NCI-H446 treated with DMSO at 0.1 percent for 48 hours (cell line): ENCODE measurements at regions not wholly inside any gene's neighbourhood (a gene's known extent, or its start where the extent isn't known, plus 50 kb on each side); places are given as distances from the start of the nearest gene placed in this dataset.

Experiments
- DNase-seq: peaks from one replicate; lab custom pipeline; 2025; lab: John Stamatoyannopoulos, UW

DNA sequence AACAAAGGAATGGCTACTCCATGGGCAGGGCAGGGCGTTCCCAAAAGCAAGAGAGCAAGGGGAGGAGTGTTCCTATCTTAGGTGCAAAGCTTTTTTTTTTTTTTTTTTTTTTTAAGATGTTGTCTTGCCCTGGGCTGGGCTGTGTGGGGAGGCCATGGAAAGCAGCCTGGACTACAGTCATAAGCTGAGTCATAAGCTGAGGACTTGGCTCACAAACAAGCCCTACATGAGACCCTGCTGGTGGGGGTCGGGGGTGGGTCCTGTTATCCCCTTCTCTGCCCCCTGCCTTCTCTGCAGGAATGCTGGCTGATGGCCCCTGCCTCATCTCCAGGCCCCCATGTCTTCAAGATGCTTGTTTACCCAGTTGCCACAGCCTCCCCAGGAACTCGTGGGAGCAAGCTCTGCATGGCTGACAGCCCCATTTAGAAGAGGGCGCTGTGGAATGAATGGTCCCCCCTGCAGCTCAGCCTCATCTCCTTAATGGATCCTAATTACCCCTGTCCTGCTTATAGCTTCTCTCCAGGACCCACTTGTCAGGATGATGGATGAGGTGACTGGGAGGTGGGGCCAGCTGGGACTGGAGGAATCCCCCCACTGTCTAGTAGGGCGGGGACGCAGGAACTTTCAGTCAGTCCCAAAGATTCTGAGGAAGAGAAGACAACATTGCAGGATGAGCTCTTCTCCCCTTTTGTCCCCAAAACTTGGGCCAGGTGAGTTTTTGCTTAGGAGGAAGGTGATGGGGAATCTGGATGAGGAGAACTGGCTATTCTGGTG, 340.8 kb upstream of the PODXL start:
- peak; percentile 32 for DNase-seq

DNA sequence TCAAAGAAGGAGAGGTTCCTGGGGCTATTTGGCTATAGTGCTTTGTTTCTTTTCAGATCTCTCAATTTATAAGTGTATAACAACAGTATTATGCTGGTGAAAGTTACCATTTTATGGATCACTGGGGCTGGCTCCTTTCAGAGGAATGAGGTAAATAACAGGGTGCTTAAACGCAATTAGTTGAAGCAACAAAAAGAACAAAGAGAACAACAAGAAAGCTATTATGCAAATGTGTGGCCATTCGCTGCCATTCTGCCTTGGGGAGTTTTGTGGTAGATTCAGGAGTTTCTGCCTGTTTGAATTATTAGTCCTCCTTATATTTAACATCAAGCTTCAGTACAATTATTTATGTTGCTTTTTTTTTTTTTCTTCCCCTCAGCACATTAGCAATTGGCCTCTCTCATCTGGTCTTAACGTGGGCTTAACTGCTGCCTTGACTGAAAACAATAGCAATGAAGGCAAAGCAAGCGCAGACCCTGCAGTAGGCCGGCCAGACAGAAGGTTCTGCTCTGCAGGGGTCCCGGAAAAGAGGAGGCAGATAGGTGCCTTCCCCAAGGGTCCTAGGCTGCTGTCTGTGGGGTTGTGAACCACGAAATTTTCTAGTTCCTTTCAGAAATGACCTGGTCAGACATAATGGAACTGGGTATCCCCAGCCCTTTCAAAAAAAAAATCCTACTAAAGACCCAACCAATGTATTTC, 339.9 kb upstream of the PODXL start:
- no peak for DNase-seq

DNA sequence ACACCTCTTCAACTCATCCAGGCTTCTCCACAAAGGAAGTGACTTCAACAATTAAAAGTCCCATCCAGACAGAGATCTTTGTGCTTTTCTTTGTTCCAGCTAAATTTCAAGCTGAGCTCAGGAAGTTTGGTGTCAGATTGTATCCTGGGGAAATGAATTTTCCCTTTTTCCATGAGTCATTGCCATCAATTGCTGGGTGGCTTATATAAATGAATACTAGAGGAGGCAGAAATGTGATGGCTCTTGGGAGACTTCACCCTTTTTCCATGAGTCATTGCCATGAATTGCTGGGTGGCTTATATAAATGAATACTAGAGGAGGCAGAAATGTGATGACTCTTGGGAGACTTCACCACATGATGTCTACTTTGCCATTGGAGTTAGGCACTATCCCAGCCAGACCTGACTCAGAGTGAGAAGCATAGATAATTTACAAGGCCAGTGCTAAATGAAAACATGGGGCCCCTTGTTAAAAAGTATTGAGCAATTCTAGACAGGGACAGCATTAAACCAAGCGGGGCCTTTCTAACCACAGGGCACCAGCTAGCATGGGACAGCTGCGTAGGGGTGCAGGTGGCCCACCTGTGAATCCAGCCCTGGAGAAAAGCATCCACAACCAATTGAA, 339.2 kb upstream of the PODXL start:
- DNase-seq: no peak

DNA sequence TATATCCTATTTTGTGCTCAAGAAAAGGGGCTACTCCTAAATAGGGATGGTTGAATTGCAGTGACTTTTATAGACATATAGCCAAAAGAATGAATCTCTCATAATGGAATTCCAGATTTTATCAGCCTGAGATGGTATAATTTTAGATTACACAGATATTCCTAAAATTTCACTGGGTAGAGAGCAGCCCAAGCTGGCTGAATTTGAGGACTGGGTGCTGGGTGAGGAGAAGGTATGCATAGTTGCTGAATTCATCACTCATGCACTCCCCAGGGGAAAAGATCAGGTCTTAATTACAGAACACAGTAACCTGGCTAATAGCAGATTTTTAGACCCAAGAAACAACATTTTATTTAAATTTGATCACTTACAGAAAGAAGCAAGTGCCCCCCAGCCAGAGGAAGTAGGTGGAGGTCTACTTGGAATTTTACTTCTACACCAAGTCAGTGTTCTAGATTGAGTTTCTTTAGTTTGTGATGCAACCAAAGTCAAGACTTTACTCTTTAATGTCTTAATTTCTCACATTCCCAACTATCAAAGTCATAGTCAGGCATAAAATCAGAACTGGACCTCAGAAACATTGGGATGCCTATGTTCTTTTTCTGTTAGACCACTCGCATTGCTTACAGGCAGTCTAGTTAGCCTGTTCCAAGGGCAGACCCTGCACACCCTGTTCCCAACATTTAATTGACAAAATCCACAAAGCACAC, 337.4 kb upstream of the PODXL start:
- no peak for DNase-seq

DNA sequence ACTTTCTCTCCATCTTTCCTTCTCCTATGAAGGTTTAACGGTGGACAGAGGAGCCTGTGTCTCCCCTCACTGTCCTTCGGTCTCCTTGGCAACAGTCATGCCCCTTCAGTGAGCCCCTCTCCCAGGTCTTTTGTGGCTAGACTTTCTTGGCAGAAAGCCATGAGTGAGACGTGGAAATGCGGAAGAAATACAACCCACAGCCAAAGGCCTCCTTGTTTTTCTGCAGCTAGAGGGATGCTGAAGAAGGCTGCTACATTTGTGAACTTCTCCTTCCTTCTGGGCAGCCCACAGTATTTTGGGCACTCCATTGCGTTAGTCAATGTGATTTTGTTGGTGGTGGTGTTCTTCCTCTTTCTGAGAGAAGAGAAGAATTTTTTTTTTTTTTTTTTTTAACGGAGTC, 333.7 kb upstream of the PODXL start:
- DNase-seq: no peak

DNA sequence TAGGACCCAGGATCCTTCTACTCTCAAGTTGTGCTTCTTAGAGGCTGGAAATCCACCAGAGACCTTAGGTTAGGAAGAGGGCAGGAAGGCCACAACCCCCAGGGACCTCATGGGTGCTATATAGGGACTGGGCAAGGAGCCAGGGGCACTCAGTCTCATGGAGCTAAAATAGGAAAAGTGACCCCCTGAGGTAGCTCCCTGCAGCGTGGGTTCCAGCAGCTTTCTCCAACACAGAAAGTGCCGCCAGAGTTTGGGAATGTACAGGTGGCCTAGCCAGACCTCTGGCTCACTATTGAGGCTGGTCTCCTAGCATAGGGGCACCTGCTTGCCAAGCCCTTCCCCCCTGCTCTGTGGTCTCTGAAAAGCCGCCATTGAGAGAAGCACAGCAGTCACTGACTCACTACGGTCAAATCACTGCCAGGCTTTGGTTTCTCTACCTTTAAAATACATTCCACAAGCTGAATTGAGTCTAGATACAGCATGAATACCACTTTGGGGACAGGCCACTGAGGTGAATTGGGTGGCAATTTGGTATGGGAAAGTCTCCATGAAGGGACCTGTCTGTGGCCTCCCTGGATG, 333.2 kb upstream of the PODXL start:
- DNase-seq: no peak

DNA sequence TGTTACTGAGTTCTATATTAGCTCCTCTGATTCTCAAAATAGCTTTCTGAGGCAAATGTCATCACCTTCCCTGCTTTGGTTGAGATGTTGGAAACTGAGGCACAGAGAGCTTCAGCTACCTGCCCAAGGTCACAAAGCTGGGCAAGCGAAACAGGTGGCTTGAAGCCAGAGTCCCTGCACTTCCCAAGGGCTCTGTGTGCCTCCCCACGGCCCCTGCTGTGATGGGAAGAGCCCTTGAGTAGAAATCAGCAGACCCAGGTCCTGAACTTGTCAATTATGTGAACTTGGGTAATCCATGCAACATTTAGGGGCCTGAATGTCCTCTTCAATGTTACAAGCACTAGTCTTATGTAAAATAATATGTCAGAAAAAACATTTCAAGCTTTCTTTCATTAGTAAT, 327.3 kb upstream of the PODXL start:
- DNase-seq: no peak

DNA sequence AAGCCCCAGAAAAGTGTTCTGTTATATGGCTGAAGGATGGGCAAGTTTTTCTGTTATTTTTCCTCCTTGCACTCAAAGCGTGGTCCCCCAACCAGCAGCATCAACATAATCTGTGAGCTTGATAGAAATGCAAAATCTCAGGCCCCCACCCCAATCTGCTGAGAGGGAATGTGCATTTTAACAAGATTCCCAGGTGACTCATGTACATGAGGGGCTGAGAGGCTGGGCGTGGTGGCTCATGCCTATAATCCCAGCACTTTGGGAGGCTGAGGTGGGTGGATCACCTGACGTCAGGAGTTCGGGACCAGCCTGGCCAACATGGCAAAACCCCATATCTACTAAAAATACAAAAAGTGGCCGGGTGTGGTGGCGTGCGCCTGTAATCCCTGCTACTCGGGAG, 326.8 kb upstream of the PODXL start:
- DNase-seq: no peak

DNA sequence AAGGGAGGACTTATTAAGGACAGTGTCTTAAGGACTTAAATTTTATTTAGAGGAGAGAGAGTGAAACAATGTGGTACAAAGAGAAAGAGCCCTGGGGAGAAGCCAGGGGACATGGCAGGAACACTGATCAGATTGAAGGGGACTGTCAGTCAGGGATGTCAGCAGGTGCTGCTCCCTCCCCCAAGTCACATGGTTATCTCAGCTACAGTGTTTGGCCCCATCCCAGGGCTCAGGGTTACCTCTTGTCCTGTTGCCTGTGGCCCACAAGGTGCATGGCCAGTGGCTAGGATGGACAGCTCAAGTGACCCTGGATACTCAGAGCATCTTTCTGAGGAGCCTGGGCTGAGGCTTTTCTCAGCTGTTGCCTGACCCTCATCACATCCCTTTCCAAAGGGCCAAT, 325.9 kb upstream of the PODXL start:
- DNase-seq: no peak

DNA sequence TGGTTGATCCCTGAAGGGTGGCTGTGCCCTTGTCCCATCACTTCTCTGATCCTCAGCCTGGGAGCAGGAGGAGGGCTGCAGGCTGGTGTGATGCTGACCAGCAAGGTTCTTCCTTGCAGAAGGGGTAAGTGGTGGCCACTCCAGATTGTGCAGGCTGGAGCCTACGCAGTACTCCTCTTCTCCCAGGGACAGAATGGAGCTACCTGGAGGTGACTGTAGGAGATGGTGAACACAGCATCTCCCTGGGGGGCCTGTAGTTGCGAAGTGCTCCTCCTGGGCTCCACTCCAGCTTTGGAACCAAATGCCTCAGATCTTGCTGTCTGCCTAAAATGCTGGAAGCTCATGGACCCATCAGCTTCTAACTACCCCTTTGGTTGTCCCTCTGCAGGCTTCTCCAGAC, 323.6 kb upstream of the PODXL start:
- no peak for DNase-seq

DNA sequence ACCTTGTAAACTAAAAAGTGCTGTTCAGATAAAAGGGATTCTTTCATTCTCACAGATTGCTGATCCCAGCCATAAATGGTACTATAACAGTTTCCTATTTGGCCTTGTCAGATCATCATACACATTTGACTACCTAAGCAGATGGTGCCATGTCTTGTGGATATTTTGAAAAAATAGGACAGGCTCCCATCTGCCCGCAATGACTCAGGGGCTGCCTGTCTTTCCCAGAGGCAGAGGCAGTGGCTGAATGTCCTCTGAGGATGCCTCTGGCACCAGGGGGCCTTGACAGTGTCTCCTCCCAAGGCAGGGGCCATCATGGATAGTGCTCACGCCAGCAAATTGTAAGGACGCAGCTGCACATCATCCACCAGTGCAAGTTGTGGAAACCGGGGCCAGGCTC, 323.0 kb upstream of the PODXL start:
- no peak for DNase-seq

DNA sequence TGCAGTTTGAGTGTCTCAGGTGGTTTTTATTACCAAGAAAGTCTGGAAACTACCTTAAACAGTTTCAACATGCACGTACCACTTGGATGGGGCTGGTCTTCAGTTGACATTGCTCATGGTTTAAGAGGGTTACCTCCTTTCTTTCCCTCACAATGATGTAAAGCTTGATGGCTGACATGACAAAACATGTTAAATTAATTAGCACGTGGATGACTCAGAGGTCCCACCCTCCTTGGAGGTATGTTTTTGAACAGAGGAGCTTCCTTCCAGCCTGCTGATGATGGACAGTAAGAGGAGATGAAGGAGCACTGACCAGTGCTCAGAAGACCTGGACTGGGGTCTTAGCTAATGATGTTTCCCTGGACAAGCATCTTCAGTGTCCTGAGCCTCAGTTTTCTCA, 322.3 kb upstream of the PODXL start:
- no peak for DNase-seq

DNA sequence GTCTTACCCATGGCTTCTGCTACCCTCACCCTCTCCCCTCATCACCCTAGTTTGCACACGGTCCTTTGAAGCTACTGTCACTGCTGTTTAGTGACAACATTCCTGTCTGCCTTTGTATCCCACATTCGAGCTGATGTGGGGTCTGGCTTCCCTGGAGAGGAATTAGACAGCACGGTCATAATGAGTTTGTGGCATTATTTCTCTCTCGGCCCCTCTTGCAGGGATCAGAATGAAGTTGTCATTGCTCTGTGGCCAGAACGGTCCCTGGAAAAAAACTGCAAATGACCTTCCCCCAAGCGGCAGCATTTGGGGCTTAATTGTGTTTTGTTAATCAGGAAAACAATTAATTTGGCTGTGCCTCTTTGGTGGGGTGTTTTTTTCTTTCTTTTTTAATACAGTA, 317.2 kb upstream of the PODXL start:
- DNase-seq: no peak

DNA sequence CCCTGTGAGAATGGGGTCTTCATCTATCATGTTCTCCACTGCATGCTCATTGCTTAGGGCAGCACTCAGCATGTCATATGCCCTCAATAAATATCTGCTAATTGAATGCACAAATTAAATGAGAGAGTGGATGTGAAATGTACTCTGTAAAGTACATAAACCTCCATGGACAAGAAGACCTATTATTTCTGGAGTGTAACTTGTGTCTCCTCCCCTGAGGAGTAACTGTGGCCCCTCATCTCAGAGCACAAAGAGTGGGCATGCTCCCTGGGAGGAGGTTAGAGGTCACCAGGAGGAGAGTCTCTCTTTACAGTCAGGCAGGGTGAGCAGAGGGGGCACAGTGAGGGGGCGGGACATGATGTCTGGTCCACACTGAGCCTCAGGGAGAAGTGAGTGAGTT, 313.6 kb upstream of the PODXL start:
- no peak for DNase-seq

DNA sequence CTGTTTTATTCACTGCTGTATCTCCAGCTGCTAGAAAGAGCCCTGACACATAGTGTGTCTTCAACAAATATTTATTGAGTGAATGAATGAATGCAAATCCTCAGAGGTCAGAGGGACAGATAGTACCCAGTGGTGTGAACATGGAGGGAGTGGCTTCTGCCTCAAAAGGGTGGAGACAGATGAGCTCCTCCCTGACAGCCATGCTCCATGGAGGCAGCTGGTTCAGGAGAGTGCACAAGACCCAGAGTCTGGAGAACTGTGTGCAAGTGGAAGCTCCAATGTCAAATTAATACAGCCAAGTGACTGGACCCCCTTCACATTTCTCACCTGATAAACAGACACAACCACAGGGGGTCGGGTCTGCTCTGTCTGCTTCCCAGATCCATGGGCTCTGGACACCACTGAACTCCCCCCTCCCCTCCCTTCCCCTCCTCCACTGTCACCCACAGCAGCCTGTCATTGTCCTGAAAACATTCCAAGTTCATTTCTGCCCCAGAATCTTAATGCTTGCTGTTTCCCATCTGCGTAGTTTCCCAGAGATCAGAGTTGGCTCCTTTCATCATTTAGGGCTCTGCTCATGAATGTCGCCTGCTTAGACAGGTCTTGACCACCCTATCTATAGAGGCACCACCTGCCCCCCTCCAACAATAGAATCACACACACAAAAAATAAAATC, 312.9 kb upstream of the PODXL start:
- DNase-seq: no peak

DNA sequence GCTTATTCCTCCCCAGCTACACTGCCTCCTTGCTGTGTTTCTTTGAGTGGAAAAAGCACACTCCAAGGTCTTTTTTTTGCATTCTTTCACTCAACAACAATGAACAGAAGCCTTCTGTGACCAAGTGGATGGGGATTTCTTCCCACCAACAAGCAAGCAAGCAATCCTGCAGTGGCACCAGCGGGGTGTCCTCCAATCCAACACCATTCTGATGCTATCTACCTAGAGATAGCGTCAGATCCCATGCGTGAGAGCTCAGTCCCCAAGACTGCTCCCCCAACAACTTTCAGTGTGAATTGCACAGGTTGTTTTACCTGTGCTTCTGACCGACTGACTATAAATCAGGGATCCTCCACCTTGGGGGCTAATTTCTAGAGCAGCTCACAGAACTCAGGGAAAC, 311.0 kb upstream of the PODXL start:
- no peak for DNase-seq

DNA sequence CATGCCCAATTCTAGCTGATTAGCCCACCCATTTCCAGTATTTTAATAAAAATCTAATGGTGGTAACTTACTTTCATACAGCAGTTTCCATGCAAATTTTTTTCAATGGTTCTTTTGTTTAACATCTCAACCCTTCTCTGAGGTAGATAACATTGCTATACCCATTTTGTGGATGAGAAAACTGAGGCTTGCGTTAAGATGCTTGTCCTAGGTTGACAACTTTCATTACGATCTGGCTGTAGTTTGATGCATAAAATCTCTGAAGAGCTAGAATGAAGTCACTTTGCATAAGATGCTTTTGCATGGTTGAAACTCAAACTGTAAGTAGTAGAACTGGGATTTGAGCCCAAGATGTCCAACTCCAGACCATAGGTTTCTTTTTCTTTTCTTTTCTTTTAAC, 309.5 kb upstream of the PODXL start:
- no peak for DNase-seq

DNA sequence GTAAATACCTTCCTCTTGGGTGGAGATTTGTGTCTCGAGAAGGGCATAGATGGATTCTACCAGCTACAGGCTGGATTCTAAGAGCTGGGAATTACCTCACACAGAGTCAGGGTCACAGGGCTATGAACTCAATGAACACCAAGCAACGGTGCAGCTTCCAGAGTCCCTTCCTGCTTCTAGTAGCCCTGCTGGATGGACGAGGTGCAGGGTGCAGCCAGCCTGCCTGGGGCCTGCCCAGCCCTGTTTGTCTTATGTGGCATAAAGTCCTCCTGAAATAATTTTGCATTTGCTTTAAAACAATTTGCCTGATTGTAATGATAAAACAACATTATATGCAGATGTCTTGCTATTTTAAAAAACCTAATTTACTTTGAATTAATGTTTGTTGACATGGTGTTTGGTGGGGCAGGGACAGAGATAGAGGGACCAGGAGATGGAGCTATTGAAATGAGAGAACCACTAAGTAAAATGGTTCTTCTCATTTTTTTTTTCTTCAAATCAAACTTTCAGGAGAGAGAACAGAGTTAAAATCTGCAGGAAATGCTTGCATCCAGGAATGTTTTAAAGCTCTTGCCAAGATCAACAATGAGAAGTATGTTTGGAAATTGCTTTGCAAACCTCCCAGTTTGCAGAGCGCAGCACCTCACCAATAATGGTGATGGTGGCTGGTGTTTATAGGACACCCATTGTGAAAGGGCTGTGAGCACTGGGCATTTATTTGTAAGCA, 305.4 kb upstream of the PODXL start:
- no peak for DNase-seq

DNA sequence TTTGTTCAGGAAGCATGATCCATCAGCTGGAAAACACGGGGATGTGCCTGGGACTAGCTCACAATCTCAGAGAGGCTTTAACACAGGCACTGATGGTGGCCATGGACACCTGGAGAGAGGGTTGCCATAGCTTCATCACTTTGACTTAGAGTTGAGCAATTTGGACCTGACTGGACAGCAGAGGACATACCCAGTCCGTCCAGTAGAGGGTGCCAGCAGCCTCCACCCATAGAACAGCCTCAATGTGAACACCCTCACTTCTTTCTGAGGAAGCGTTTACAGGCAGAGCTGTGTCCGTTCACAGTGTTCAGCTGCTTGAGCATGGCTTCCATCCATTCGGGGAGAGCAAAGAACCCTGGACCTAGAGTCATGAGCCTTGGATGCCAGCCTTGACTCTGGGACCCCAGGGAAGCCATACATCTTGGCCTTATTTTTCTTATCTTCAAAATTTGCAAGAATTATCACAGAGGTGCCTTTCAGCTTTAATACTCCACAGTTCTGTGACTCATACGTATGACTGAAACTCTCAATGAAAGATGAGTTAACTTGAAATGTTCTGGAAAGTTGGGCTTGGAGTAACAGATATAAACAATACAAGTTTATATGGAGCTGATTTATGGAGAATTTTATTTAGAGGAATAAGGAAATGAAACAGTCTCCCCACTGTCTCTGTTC, 302.9 kb upstream of the PODXL start:
- DNase-seq: peak; percentile 25

DNA sequence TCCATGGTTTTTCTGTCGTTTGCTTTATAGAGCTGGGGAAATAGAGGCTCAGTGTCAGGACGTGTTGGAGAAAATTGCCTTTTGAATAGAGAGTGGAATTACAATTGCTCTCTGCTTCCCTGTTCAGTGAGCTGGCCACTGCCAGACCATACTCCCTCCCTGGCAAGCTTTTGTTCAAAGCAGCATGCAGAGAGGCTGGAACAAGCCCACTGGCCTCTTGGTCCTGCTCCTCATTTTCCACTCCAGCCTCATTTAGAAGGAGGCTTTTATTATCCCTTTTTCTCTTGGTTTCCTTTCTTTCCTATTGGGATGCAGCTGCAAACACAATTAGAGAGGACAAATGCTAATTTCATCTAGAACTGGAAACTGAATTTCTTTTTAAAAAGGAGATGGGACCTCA, 302.2 kb upstream of the PODXL start:
- no peak for DNase-seq

DNA sequence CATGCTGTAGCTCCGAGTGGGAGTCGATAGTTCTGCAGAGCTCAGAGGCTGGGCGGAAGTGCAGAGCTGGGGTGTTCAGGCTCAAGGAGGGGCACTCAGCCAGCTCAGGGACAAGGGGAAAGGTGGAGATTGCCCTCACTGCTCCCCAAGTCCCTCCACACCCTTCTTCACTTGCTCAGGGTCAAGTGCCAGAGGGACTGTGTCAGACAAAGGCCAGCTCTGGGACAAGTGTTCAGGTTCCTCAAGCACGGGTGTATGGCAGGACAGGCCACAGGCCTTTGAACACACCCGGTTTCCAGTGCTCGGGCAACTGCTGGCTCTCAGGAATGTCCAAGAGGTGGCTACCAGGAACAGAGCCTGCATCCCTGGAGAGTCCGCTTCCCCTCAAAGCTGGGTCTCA, 293.0 kb upstream of the PODXL start:
- no peak for DNase-seq
